Chondrocyte (in vitro differentiated cells): ENCODE measurements at regions not wholly inside any gene's neighbourhood (a gene's known extent, or its start where the extent isn't known, plus 50 kb on each side); places are given as distances from the start of the nearest gene placed in this dataset.

Experiments used
- DNase-seq: peaks from one replicate; pipeline ENCODE4 v3.0.0; 2021; ENCODE audit warnings: mixed read lengths, low spot score
- H3K27ac Mint-ChIP-seq: one replicate; pipeline ENCODE4 v1.8.0; 2021; ENCODE audit warnings: mild to moderate bottlenecking, moderate library complexity, mixed read lengths; ENCODE audit not compliant: unreplicated experiment
- H3K27me3 Mint-ChIP-seq: 2 replicates; pipeline ENCODE4 v1.8.0; 2021; ENCODE audit warnings: low read depth, mixed read lengths
- H3K36me3 Mint-ChIP-seq: 2 replicates; pipeline ENCODE4 v1.8.0; 2021; ENCODE audit warnings: low read depth, mixed read lengths
- H3K4me1 Mint-ChIP-seq: 2 replicates; pipeline ENCODE4 v1.8.0; 2021; ENCODE audit warnings: low read depth, mild to moderate bottlenecking, mixed read lengths
- H3K4me3 Mint-ChIP-seq: one replicate; pipeline ENCODE4 v1.8.0; 2021; ENCODE audit warnings: mild to moderate bottlenecking, moderate library complexity, mixed read lengths; ENCODE audit not compliant: unreplicated experiment
- H3K9me3 Mint-ChIP-seq: 2 replicates; pipeline ENCODE4 v1.8.0; 2021; ENCODE audit warnings: low read depth, mixed read lengths
- TF ChIP-seq, protein P1 (sequence below): fragments of 200-600 bp; sonication (generic); IDR thresholded peaks from 2 replicates; pipeline ENCODE4 v1.5.0; 2021; ENCODE audit warnings: antibody characterized with exemption, mild to moderate bottlenecking, moderate library complexity

GRCh38 chr13:42728507-42729180, 52.7 kb upstream of the FAM216B start:
- H3K4me3 Mint-ChIP-seq, result no peak overlapping the region
- no peaks in the 10 kb centered on the region for H3K36me3 Mint-ChIP-seq
- no peaks in the 10 kb centered on the region for H3K27me3 Mint-ChIP-seq
- TF ChIP-seq, protein P1, sequence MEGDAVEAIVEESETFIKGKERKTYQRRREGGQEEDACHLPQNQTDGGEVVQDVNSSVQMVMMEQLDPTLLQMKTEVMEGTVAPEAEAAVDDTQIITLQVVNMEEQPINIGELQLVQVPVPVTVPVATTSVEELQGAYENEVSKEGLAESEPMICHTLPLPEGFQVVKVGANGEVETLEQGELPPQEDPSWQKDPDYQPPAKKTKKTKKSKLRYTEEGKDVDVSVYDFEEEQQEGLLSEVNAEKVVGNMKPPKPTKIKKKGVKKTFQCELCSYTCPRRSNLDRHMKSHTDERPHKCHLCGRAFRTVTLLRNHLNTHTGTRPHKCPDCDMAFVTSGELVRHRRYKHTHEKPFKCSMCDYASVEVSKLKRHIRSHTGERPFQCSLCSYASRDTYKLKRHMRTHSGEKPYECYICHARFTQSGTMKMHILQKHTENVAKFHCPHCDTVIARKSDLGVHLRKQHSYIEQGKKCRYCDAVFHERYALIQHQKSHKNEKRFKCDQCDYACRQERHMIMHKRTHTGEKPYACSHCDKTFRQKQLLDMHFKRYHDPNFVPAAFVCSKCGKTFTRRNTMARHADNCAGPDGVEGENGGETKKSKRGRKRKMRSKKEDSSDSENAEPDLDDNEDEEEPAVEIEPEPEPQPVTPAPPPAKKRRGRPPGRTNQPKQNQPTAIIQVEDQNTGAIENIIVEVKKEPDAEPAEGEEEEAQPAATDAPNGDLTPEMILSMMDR, result no peak
- H3K9me3 Mint-ChIP-seq, result peaks cover 13% of the 10 kb centered on the region
- peaks cover 6% of the 10 kb centered on the region for H3K4me1 Mint-ChIP-seq
- H3K27ac Mint-ChIP-seq, result no peak overlapping the region
- DNase-seq, result no peak

DNA sequence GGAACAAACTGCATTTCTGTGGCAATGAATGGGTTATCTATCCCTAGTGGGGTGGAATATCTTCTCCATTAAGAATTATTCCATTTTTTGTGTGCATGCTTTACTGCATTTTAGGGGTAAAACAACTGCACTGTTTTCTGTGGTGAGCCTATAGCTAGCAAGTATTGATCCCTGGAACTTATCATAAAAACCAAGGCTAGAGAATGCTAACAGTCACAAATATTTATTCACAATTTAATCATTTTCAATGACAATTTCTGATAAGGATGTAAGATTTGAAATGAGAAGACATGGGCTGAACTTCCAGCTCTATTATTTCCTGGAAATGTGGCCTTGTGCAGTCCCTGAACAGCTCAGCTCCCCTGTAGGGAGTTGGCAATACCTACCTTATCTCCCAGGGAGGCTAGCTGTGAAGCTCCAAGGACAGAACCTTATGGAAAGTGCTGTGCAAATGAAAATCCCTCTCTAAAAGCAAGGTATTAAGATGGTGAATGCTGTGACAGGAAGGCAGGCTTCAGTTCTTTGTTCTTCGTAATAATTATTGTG, 51.5 kb upstream of the FAM216B start:
- DNase-seq, result no peak
- Mint-ChIP-seq H3K4me1 (peaks cover 6% of the 10 kb centered on the region), H3K4me3 (no peak overlapping the region), H3K36me3 (no peaks in the 10 kb centered on the region), H3K27ac (no peak overlapping the region), H3K9me3 (peaks cover 13% of the 10 kb centered on the region), H3K27me3 (no peaks in the 10 kb centered on the region)
- TF ChIP-seq, protein P1, result no peak
